GM23338 (cell line): ENCODE measurements at regions not wholly inside any gene's neighbourhood (a gene's known extent, or its start where the extent isn't known, plus 50 kb on each side); places are given as distances from the start of the nearest gene placed in this dataset.

ENCODE experiments used
- ATAC-seq: fragments of 200-7000 bp; cut with Tn5 transposase; 3 replicates; pipeline ENCODE4 v1.9.1; 2020
- DNase-seq: peaks from one replicate; pipeline ENCODE4 v3.0.0-alpha.2; 2015; ENCODE audit warnings: low spot score
- H2AFZ ChIP-seq: fragments of 200-600 bp; sonication (generic); 2 replicates; pipeline ENCODE4 v1.8.0; 2016; ENCODE audit warnings: antibody characterized with exemption, mild to moderate bottlenecking, moderate library complexity
- H3F3A ChIP-seq: fragments of 200-600 bp; sonication (generic); replicated peaks from 2 replicates; pipeline ENCODE4 v1.8.0; 2017; ENCODE audit warnings: antibody characterized with exemption, mixed run types, low read depth
- H3K27ac ChIP-seq: fragments of 200-600 bp; sonication (generic); 2 replicates; pipeline ENCODE4 v1.6.1; 2016; ENCODE audit warnings: low read depth
- H3K27me3 ChIP-seq: fragments of 200-600 bp; sonication (generic); 2 replicates; pipeline ENCODE4 v1.8.0; 2016; ENCODE audit warnings: mild to moderate bottlenecking, mixed run types, moderate library complexity; ENCODE audit not compliant: insufficient read depth
- H3K36me3 ChIP-seq: fragments of 200-600 bp; sonication (generic); 2 replicates; pipeline ENCODE4 v1.8.0; 2016; ENCODE audit warnings: mild to moderate bottlenecking; ENCODE audit not compliant: insufficient read depth
- H3K4me1 ChIP-seq: fragments of 200-600 bp; sonication (generic); 2 replicates; pipeline ENCODE4 v1.8.0; 2016; ENCODE audit warnings: mild to moderate bottlenecking, moderate library complexity; ENCODE audit not compliant: insufficient read depth
- H3K4me2 ChIP-seq: fragments of 200-600 bp; sonication (generic); 2 replicates; pipeline ENCODE4 v1.7.1; 2017; ENCODE audit warnings: mixed run types
- H3K4me3 ChIP-seq: fragments of 200-600 bp; sonication (generic); 2 replicates; pipeline ENCODE4 v1.6.1; 2016; ENCODE audit warnings: mixed run types
- H3K79me2 ChIP-seq: fragments of 200-600 bp; sonication (generic); replicated peaks from 2 replicates; pipeline ENCODE4 v1.8.0; 2017; ENCODE audit warnings: mild to moderate bottlenecking; ENCODE audit not compliant: insufficient read depth
- H3K9me2 ChIP-seq: fragments of 200-600 bp; sonication (generic); 2 replicates; pipeline ENCODE4 v1.8.0; 2017; ENCODE audit not compliant: insufficient read depth
- H4K20me1 ChIP-seq: fragments of 200-600 bp; sonication (generic); replicated peaks from 2 replicates; pipeline ENCODE4 v1.8.0; 2017; ENCODE audit warnings: mild to moderate bottlenecking; ENCODE audit not compliant: insufficient read depth
- H3K27ac Mint-ChIP-seq: 2 replicates; pipeline ENCODE4 v1.8.0; 2020; ENCODE audit warnings: inconsistent platforms, mild to moderate bottlenecking, moderate library complexity, mixed read lengths
- H3K27me3 Mint-ChIP-seq: 3 replicates; pipeline ENCODE4 v1.8.0; 2022; ENCODE audit warnings: low read depth, mild to moderate bottlenecking, moderate library complexity, mixed read lengths, inconsistent platforms; ENCODE audit not compliant: insufficient read depth, poor library complexity
- H3K36me3 Mint-ChIP-seq: 3 replicates; pipeline ENCODE4 v1.8.0; 2021; ENCODE audit warnings: low read depth, mild to moderate bottlenecking, inconsistent platforms, moderate library complexity, mixed read lengths
- H3K4me1 Mint-ChIP-seq: 3 replicates; pipeline ENCODE4 v1.8.0; 2020; ENCODE audit warnings: mild to moderate bottlenecking, inconsistent platforms, mixed read lengths
- H3K4me3 Mint-ChIP-seq: 3 replicates; pipeline ENCODE4 v1.8.0; 2021; ENCODE audit warnings: moderate library complexity, mild to moderate bottlenecking, inconsistent platforms, mixed read lengths
- H3K9me3 Mint-ChIP-seq: 3 replicates; pipeline ENCODE4 v1.8.0; 2020; ENCODE audit warnings: moderate library complexity, mild to moderate bottlenecking, inconsistent platforms, mixed read lengths
- CREB1 ChIP-seq: fragments of 250-450 bp; sonication (Bioruptor Pico); IDR thresholded peaks from 2 replicates; pipeline ENCODE4 v1.5.0; 2020; ENCODE audit warnings: low read depth, mild to moderate bottlenecking, moderate library complexity
- EZH2 ChIP-seq: fragments of 200-600 bp; sonication (generic); IDR thresholded peaks from one replicate; pipeline ENCODE4 v1.8.0; 2017; ENCODE audit warnings: antibody characterized with exemption, mild to moderate bottlenecking, low read depth; ENCODE audit not compliant: unreplicated experiment
- EZH2phosphoT487 ChIP-seq: fragments of 200-600 bp; sonication (generic); IDR thresholded peaks from one replicate; pipeline ENCODE4 v1.8.1; 2018; ENCODE audit warnings: antibody characterized with exemption; ENCODE audit not compliant: unreplicated experiment
- JUNB ChIP-seq: IDR thresholded peaks from one replicate; pipeline ENCODE4 v1.6.1; 2016; ENCODE audit warnings: antibody characterized with exemption; ENCODE audit not compliant: unreplicated experiment
- NANOG ChIP-seq: IDR thresholded peaks from 2 replicates; pipeline ENCODE4 v1.6.1; 2016; ENCODE audit warnings: antibody characterized with exemption, borderline replicate concordance
- POLR2AphosphoS5 ChIP-seq: IDR thresholded peaks from 2 replicates; pipeline ENCODE4 v1.6.1; 2016; ENCODE audit warnings: antibody characterized with exemption, low read depth
- STAT1 ChIP-seq: IDR thresholded peaks from one replicate; pipeline ENCODE4 v1.6.1; 2016; ENCODE audit warnings: antibody characterized with exemption; ENCODE audit not compliant: unreplicated experiment
- ZNF114 ChIP-seq: fragments of 250-450 bp; sonication (Bioruptor Pico); IDR thresholded peaks from 2 replicates; pipeline ENCODE4 v1.5.0; 2020; ENCODE audit warnings: mild to moderate bottlenecking, moderate library complexity
- ZNF331 ChIP-seq: fragments of 250-450 bp; sonication (Bioruptor Pico); IDR thresholded peaks from 2 replicates; pipeline ENCODE4 v1.5.0; 2020; ENCODE audit warnings: low read depth, mild to moderate bottlenecking, moderate library complexity
- TF ChIP-seq, protein P1 (sequence below): fragments of 250-450 bp; sonication (Bioruptor Pico); IDR thresholded peaks from 2 replicates; pipeline ENCODE4 v1.5.0; 2020; ENCODE audit warnings: mild to moderate bottlenecking, moderate library complexity
- TF ChIP-seq, protein P2 (sequence below): IDR thresholded peaks from 2 replicates; pipeline ENCODE4 v1.6.1; 2016; ENCODE audit warnings: antibody characterized with exemption
- TF ChIP-seq, protein P3 (sequence below), 2 experiments: fragments of 200-600 bp in 1 of 2; sonication (generic) in 1 of 2; conservative IDR thresholded peaks; 2 replicates each; pipeline versions ENCODE4 v1.5.1 to v1.6.1; 2016 to 2017; ENCODE audit warnings: antibody characterized with exemption in 2 of 2, low read depth in 2 of 2, mild to moderate bottlenecking in 2 of 2, moderate library complexity in 1 of 2
- TF ChIP-seq, protein P4 (sequence below): IDR thresholded peaks from one replicate; pipeline ENCODE4 v1.6.1; 2018; ENCODE audit warnings: antibody characterized with exemption; ENCODE audit not compliant: unreplicated experiment

DNA sequence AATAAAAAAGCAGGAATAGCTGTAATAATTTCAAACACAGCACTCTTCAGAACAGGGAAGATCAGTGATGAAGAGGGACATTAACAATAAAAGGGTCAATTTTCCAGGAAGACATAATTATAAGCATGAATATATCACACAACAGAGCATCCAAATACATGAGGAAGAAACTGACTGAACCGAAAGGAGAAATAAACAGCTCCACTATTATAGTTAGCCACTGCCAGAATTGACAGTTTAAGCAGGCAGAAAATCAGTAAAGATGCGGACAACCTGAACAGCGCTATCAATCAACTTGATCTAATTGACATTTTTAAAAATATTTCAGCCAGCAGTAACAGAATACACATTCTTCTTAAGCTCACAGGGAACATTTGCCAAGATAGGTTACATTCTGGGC lies 89.1 kb downstream of the MED10 start:
- DNase-seq, result no peak
- H3K27me3 ChIP-seq, result no peaks in the 10 kb centered on the region

More for the DNA sequence above, 89.1 kb downstream of the MED10 start:
- Mint-ChIP-seq H3K9me3 (no peaks in the 10 kb centered on the region), H3K36me3 (no peaks in the 10 kb centered on the region), H3K4me3 (no peak overlapping the region), H3K27me3 (no peaks in the 10 kb centered on the region), H3K4me1 (no peaks in the 10 kb centered on the region; the same call in 2 of the 3 replicates), H3K27ac (no peak overlapping the region)
- ATAC-seq, result no peak
- no peaks in the 10 kb centered on the region for H3K9me2 ChIP-seq
- no peaks in the 10 kb centered on the region for H3F3A ChIP-seq
- H3K4me1 ChIP-seq, result no peaks in the 10 kb centered on the region
- H3K36me3 ChIP-seq, result no peaks in the 10 kb centered on the region
- H4K20me1 ChIP-seq, result no peaks in the 10 kb centered on the region
- no peak overlapping the region for H3K4me3 ChIP-seq
- no peaks in the 10 kb centered on the region for H3K79me2 ChIP-seq
- H2AFZ ChIP-seq, result no peak overlapping the region
- no peak overlapping the region for H3K4me2 ChIP-seq
- H3K27ac ChIP-seq, result no peak overlapping the region
- TF ChIP-seq POLR2AphosphoS5 (no peak), CREB1 (CRISPR knock-in tag) (no peak), JUNB (no peak), EZH2 (no peak), STAT1 (no peak), NANOG (no peak), ZNF331 (CRISPR knock-in tag) (no peak), ZNF114 (CRISPR knock-in tag) (no peak), EZH2phosphoT487 (no peak)
- TF ChIP-seq, protein P1, sequence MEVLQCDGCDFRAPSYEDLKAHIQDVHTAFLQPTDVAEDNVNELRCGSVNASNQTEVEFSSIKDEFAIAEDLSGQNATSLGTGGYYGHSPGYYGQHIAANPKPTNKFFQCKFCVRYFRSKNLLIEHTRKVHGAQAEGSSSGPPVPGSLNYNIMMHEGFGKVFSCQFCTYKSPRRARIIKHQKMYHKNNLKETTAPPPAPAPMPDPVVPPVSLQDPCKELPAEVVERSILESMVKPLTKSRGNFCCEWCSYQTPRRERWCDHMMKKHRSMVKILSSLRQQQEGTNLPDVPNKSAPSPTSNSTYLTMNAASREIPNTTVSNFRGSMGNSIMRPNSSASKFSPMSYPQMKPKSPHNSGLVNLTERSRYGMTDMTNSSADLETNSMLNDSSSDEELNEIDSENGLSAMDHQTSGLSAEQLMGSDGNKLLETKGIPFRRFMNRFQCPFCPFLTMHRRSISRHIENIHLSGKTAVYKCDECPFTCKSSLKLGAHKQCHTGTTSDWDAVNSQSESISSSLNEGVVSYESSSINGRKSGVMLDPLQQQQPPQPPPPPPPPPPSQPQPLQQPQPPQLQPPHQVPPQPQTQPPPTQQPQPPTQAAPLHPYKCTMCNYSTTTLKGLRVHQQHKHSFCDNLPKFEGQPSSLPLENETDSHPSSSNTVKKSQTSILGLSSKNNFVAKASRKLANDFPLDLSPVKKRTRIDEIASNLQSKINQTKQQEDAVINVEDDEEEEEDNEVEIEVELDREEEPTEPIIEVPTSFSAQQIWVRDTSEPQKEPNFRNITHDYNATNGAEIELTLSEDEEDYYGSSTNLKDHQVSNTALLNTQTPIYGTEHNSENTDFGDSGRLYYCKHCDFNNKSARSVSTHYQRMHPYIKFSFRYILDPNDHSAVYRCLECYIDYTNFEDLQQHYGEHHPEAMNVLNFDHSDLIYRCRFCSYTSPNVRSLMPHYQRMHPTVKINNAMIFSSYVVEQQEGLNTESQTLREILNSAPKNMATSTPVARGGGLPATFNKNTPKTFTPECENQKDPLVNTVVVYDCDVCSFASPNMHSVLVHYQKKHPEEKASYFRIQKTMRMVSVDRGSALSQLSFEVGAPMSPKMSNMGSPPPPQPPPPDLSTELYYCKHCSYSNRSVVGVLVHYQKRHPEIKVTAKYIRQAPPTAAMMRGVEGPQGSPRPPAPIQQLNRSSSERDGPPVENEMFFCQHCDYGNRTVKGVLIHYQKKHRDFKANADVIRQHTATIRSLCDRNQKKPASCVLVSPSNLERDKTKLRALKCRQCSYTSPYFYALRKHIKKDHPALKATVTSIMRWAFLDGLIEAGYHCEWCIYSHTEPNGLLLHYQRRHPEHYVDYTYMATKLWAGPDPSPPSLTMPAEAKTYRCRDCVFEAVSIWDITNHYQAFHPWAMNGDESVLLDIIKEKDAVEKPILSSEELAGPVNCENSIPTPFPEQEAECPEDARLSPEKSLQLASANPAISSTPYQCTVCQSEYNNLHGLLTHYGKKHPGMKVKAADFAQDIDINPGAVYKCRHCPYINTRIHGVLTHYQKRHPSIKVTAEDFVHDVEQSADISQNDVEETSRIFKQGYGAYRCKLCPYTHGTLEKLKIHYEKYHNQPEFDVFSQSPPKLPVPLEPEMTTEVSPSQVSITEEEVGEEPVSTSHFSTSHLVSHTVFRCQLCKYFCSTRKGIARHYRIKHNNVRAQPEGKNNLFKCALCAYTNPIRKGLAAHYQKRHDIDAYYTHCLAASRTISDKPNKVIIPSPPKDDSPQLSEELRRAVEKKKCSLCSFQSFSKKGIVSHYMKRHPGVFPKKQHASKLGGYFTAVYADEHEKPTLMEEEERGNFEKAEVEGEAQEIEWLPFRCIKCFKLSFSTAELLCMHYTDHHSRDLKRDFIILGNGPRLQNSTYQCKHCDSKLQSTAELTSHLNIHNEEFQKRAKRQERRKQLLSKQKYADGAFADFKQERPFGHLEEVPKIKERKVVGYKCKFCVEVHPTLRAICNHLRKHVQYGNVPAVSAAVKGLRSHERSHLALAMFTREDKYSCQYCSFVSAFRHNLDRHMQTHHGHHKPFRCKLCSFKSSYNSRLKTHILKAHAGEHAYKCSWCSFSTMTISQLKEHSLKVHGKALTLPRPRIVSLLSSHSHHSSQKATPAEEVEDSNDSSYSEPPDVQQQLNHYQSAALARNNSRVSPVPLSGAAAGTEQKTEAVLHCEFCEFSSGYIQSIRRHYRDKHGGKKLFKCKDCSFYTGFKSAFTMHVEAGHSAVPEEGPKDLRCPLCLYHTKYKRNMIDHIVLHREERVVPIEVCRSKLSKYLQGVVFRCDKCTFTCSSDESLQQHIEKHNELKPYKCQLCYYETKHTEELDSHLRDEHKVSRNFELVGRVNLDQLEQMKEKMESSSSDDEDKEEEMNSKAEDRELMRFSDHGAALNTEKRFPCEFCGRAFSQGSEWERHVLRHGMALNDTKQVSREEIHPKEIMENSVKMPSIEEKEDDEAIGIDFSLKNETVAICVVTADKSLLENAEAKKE (CRISPR knock-in tag), result no peak
- TF ChIP-seq, protein P2, sequence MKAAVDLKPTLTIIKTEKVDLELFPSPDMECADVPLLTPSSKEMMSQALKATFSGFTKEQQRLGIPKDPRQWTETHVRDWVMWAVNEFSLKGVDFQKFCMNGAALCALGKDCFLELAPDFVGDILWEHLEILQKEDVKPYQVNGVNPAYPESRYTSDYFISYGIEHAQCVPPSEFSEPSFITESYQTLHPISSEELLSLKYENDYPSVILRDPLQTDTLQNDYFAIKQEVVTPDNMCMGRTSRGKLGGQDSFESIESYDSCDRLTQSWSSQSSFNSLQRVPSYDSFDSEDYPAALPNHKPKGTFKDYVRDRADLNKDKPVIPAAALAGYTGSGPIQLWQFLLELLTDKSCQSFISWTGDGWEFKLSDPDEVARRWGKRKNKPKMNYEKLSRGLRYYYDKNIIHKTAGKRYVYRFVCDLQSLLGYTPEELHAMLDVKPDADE, result no peak
- TF ChIP-seq, protein P3, sequence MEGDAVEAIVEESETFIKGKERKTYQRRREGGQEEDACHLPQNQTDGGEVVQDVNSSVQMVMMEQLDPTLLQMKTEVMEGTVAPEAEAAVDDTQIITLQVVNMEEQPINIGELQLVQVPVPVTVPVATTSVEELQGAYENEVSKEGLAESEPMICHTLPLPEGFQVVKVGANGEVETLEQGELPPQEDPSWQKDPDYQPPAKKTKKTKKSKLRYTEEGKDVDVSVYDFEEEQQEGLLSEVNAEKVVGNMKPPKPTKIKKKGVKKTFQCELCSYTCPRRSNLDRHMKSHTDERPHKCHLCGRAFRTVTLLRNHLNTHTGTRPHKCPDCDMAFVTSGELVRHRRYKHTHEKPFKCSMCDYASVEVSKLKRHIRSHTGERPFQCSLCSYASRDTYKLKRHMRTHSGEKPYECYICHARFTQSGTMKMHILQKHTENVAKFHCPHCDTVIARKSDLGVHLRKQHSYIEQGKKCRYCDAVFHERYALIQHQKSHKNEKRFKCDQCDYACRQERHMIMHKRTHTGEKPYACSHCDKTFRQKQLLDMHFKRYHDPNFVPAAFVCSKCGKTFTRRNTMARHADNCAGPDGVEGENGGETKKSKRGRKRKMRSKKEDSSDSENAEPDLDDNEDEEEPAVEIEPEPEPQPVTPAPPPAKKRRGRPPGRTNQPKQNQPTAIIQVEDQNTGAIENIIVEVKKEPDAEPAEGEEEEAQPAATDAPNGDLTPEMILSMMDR (conservative IDR thresholded peaks at IDR 0.05; ENCODE audit: low read depth in 2 of 2), result no peak
- TF ChIP-seq, protein P4, sequence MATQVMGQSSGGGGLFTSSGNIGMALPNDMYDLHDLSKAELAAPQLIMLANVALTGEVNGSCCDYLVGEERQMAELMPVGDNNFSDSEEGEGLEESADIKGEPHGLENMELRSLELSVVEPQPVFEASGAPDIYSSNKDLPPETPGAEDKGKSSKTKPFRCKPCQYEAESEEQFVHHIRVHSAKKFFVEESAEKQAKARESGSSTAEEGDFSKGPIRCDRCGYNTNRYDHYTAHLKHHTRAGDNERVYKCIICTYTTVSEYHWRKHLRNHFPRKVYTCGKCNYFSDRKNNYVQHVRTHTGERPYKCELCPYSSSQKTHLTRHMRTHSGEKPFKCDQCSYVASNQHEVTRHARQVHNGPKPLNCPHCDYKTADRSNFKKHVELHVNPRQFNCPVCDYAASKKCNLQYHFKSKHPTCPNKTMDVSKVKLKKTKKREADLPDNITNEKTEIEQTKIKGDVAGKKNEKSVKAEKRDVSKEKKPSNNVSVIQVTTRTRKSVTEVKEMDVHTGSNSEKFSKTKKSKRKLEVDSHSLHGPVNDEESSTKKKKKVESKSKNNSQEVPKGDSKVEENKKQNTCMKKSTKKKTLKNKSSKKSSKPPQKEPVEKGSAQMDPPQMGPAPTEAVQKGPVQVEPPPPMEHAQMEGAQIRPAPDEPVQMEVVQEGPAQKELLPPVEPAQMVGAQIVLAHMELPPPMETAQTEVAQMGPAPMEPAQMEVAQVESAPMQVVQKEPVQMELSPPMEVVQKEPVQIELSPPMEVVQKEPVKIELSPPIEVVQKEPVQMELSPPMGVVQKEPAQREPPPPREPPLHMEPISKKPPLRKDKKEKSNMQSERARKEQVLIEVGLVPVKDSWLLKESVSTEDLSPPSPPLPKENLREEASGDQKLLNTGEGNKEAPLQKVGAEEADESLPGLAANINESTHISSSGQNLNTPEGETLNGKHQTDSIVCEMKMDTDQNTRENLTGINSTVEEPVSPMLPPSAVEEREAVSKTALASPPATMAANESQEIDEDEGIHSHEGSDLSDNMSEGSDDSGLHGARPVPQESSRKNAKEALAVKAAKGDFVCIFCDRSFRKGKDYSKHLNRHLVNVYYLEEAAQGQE, result no peak
